ENCODE measurements at regions not wholly inside any gene's neighbourhood (a gene's known extent, or its start where the extent isn't known, plus 50 kb on each side); places are given as distances from the start of the nearest gene placed in this dataset.

DNA sequence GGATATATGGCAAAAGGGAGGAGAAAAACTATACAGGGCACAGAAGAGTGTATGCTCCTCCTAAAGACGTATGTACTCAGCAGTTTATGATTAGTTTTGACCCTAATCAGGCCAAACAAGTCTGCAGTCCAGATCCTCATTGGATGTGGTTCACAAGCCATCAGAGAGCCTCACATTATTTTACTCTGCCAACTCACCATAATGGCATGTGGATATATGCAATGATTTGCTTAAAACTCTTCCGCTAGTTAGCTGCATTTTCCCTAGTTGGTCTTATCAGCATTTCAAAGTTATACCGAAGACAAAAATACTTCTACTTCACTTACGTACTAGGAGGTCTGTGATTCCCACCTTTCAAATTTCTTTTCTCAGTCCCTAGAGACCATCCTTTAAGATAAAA is 198.4 kb downstream of the CMPK2 start:
- TF ChIP-seq, protein P1, sequence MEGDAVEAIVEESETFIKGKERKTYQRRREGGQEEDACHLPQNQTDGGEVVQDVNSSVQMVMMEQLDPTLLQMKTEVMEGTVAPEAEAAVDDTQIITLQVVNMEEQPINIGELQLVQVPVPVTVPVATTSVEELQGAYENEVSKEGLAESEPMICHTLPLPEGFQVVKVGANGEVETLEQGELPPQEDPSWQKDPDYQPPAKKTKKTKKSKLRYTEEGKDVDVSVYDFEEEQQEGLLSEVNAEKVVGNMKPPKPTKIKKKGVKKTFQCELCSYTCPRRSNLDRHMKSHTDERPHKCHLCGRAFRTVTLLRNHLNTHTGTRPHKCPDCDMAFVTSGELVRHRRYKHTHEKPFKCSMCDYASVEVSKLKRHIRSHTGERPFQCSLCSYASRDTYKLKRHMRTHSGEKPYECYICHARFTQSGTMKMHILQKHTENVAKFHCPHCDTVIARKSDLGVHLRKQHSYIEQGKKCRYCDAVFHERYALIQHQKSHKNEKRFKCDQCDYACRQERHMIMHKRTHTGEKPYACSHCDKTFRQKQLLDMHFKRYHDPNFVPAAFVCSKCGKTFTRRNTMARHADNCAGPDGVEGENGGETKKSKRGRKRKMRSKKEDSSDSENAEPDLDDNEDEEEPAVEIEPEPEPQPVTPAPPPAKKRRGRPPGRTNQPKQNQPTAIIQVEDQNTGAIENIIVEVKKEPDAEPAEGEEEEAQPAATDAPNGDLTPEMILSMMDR (IDR thresholded peaks at IDR 0.05): no peak
- TF ChIP-seq EZH2 (IDR thresholded peaks at IDR 0.05; ENCODE audit: borderline replicate concordance, insufficient read depth, low read depth, low read length, poor library complexity, severe bottlenecking): no peak

Measured in B cell (primary cell).